Stimulated activated CD8-positive, alpha-beta memory T cell treated with anti-CD3 and anti-CD28 coated beads, Interleukin-15, amount 100 ng/mL, for 48 hours (primary cell): ENCODE measurements at regions not wholly inside any gene's neighbourhood (a gene's known extent, or its start where the extent isn't known, plus 50 kb on each side); places are given as distances from the start of the nearest gene placed in this dataset.

ENCODE experiments used
- DNase-seq, 2 donors: peaks; one replicate each; pipeline ENCODE4 v3.0.0-alpha.2; 2020; ENCODE audit warnings: low read depth in 2 of 2

DNA sequence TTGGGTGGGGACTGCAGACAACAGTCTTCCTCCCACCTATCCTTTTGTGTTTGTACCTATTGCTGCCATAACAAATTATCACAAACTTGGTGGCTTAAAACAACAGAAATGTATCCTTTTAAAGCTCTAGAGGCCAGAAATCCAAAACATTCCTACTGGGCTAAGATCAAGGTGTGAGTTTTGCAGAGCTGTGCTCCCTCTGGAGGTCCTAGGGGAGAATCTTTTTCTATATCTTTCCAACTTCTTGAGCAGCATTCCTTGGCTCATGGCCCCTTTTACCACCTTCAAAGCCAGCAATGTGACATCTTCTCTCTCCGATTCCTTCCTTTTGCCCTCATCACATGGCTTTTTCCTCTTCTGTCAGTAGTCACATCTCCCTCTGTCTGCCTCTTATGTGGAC lies 190.6 kb downstream of the TTC8 start:
- DNase-seq: no peak

DNA sequence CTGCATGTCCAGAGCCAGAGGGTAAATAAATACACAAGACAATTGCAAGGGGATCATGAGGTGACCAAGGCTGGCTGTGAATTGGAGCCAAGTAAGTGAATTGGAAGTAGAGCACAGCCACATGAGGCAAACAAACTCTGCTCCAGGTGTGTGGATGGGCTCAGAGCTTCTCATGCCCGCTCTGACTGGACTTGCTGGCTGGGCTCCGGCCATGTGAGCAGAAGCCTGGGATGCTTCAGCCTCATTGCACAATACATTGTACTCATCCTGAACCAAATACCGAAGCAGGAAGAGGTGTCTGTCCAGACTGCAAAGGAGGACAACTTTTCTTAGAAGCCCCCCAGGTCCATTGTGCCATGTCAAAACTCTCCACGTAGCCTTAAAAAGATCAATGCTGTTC lies 193.0 kb downstream of the TTC8 start:
- DNase-seq: no peak

DNA sequence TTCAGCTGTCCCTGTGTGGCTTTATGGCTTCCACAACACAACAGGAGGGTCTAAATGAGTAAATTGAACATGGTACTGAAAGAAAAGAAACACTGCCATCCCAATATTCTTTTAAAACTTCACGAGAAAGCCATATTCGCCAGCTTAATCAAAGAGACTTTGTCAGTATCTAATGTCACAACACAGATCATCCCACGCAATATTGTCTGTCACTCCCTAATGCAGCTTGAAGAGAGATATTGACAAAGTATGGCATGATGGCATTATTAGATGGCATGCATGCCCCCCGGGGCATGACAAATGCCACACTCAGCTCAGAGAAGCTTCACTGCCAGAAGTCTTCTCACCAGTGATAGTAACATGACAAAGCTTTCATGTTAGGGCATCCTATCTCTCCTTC lies 197.8 kb downstream of the TTC8 start:
- DNase-seq: no peak

DNA sequence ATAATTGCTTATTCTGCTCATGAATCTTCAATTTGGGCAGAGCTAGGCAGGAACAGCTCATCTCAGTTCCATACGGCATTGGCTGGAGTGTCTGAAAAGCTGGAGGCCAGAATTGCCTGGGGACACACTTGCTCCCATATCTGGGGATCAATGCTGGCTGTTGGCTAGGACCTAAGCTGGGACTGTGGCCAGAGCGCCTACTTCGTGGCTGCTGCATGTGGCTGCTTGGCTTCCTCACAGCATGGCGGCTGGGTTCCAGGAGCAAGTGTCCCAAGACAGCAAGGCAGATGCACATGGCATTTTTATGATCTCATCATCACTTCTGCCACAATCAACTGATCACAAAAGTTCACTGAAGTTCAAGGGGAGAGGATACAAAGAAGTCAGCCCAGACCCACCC lies 200.2 kb downstream of the TTC8 start:
- no peak for DNase-seq

DNA sequence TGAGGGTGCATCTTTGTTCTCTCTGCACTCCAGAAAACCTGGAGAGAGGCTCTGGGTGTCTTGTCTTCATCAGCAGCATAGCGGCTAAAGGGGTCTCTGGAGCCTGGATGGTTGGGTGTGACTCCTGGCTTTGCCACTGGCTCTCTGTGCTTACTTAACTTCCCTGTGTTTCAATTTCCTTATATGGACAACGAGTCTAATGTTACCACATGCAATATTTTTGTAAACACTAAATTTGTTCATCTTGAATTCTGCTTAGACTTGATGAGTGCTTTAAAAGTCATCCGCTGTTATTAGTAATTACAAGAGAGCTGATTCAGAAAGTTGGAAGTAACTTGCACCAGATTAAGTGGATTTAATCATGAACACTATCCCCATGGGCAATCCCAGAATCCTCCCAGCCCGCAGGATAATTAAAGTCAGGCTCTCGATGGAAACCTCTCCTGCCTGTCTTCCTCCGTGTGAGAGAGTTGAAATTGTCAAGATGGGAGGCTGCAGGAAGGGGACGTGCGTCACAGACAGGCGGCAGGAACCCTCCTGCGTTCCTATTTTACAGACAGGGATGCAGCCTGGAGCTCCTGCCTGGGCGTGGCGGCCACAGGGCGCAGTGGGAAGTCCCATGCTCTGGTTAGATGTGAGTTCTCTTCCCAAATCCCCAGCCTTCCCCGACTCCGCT lies 201.2 kb downstream of the TTC8 start:
- DNase-seq: no peak

DNA sequence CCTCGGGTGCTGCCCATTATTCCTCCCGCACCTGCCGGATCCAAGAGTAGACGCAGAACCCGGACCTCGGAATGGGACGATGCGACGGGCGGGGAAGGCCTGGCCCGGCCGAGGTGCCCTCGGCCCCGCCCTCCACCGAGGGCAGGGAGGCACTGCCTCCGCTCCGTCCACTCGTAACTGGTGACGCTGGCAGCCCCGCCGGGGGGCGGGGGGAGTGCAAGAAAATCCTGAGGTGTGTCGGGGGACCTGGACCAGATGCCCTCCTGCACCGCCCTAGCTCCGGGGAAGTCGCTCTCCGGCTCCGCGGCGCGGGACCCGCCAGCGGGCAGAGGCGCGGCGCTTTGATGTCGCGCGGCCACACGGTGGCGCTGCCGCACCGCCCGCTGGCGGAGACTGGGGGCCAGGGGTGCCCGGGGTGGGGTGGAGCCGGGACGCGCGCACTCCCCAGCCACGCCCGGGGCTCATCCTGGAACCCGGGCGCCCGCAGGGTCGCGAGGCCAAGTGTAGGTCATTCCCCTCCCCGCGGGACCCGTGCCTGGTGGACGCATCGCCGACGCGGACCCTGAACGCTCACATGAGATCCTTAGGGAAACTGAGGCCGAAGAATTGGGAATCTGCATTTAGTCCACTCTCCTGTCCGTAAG lies 202.8 kb downstream of the TTC8 start:
- DNase-seq: peak; percentile 43 to 48

DNA sequence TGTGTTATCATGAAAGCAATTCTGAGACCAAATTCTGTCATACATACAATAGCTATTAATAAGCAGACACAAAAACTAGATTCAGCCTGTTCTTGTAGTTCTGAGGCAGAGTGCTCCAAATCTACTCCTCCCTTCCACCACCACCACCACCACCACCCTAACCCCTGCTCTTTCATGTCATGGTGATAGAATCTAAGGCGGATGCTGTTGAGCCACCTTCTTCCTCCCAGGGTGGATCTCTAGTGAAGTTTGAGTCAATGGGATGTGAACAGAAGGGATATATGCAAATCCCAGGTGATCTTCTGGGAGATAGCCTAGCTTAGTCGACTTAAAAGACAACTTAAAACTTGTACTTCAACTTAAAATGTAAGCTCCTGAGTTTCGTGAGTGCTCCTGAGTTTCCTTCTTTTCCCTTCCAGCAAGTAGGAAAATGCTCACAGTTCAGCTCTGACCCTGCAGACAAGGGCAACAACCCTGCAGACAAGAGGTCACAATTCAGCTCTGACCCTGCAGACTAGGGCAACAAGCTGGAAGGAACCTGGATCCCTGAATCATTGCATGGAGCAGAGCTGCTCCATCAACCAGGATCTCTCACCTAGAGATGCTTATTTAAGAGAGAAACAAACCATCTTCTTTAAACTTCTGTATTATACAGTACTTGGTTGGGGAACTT lies 204.1 kb downstream of the TTC8 start:
- no peak for DNase-seq

DNA sequence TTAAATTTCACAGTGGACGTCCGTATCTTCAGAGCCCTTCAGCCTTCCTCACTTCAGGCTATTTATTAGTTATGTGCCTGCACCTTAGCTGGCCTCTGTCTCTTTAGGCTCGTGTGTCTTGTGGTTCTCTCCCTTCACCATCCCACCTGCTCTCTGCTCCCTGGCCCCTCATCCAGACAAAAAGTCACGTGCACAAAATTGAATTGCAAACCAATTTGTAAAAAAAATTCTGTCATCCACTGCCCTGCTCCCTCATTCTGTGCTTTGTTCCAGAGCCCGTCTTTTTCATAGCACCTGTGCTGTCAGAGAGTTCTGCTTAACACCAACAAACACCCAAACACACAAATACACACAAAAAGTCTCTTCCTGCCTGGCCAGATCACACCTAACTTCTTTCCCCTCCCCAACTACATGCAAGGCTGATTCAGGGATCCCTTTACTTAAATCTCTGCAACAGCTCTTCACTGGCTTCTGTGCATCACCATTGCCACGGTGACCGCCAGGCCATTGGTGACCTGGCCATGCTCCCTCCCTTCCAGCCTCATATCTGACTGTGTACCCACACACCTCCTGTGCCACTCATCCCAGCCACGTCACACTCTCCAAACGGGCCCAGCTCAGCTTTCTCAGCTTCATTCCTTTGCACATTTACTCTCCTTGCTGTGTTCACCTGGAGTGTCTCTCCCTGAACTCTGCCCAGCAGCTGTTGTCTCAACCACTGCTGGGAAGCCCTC lies 205.7 kb downstream of the TTC8 start:
- no peak for DNase-seq

DNA sequence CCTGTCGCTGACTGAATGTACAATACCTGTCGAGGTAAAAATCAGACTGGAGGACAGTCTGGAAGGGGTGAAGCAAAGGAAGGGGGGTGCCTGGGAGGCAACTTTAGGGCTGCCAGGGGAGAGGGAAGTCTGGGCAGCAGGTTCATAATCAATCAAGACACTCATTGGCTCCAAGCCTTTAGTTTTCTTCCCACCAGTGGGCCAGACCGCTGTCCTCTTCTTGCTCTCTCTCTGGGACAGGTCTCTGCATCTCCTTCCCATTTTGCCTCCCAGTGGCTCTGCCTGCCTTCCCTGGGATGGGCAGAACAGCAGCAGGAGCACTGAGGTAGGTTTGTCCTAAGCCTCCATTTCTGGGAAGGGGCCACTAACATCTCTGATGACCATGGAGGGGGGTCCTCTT lies 206.5 kb downstream of the TTC8 start:
- DNase-seq: no peak

DNA sequence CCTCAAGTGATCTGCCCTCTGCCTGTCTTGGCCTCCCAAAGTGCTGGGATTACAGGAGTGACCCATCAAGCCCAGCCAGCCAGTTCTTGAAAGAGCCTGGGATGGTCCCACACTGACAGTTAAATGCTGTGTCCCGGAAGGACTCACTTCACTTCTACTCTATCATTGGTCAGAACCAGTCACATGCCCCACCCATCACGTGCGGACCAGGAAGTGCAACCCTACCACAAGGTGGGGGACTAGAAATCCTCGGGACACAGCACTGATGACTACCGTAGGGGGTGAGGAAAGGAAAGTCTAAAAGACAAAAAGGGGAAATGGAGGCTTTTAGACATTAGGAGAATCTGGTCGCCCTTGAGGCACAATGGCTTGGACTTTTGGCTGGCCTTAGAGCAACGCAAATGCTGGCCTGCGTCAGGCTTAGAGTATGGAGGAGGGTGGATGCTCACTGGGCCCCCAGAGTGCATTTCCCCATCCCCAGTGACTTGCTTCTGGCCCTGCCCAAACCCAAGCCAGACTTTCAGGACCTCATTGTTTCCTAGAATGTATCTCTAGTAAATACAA lies 207.7 kb downstream of the TTC8 start:
- DNase-seq: no peak

DNA sequence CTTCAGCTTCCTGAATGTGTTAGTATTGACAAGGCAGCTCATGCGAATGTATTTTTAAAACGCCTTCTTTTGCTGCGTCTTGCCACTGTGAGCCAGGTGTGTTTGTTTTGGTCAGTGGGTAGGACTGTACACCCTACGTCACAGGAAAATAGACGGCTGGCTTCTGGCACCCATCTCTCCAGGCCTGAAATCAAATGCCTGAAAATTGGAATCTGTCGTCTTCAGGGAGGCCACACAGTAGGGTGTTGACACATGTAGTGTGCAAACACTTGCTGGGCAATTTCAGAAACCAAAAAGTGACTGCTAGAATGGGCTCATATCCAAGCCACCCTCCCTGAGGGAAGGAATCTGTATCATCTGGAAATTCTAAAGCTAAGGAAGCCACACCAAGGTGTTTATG lies 209.3 kb downstream of the TTC8 start:
- no peak for DNase-seq

DNA sequence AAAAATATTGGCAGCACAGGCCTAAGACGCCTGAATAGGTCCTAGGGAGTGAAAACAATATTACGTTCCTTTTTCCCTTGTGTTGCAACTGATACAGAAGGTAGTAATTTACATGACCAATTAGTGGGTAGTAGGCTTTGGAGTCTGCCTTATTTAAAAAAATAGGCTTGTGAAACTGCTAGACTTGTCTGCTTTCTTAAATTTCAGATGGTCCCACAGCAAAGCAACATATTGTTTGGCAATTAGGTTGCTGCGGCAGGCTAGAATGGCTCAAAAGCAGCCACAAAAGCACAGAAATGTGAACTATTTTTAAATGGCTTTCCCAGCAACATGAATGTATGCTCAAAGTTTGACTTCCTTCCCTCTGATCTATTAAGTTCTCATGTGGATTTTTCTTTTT lies 211.9 kb downstream of the TTC8 start:
- DNase-seq: no peak

DNA sequence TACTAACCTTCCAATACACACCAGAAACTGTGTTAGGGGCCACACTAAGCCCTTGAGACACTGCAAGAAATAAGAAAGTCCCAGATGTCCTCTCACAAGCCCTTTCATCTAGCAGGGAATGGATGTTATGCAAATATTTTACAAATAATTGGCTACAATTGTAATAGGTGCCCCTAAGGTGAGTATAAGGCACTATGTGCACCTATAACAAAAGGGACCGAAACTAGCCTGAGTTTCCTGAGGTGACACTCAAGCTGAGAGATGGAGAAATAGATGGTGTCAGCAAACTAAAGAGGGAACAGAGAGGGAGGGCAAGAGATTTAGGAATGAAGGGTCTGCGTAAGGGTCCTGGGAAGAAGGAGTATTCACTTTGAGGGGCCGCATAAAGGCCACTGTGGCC lies 212.6 kb downstream of the TTC8 start:
- no peak for DNase-seq

DNA sequence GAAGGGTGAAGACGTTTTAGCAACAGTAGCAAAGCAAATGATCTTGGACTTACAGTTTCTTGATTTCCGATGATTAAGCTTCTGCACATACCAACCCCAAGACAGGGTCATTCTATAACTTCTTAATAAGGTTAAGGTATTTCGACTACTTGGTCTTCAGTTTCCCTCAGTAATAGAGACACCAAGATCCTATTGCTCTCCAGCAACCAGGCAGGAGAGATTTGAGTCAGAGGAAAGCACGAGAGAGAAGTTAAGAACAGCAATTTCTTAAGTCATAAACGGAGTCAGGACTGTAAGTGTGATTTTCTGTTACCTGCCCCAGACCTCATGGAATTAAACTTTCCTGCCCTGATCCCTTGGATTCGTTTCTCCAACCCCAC lies 215.6 kb downstream of the TTC8 start:
- DNase-seq: no peak

DNA sequence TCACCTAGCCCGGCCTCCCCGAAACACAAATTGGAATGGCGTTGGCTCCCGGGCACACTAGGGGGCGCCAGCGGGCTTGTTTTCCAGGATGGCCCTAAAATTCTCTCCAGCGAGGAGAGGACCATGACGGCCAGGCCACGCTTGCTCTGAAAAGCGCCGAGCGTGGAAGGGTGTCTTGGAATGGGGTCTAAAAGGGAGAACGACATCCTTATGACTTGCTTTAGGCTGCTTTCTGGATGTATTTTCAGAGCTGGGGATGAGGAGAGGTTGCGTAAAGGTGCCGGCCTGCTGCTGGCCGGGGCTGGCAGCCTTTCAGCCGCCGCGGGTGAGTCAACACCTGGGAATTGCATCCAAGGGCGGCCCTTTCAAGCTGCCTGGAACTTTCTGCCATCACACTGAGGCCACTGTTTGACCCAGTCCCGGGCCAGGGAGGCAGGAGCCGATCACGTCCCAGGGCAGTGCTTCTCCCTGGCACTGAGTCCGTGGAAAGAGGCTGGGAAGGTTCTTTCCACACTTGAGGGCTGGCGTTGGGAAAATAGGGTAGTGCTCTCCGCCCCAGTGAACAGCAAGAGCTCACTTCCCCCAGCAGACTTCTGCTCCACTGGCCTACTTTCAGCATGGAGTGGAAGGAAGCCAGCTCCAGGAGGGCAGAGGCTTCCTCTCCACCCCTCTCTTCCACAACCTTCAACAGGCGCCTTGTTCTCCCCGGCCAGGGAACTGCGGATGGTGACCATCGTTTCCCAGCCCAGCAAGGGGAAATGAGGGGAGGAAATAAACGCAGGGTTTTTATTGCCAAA lies 216.2 kb downstream of the TTC8 start:
- peak; percentile 62 to 67 for DNase-seq

DNA sequence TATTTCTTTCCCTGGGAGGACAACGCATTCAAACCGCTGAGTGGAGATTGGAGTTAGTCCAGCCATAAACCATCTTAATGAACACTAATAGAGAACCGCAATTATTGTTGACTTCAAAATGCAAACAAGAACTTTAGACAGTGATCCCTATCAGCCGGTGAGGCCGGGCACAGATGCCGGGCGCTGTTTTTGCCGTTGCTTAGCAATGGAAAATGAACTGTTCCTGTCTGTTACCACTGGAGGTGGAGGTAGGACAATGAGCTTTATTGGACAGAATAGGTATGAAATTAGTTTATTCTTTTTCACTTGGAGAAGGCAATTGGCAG lies 216.8 kb downstream of the TTC8 start:
- no peak for DNase-seq

DNA sequence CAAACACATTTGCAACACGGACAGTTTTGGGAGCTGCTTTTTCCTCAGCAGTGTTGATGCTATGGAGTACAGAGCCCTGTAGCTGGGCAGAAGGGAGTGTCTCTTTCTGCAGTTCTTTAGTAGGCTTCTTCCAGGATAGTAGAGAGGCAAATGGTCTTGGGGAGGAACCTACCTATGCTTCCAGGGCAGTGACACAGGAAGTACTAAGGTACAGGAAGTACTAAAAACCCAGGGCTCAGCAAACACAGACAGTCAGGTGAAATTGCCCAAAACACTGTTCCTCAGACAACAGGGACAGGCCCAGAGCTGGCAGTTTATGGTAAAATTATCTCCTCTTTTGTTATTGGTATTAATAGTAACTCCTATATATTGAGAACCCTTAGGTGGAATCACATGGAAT lies 217.6 kb downstream of the TTC8 start:
- DNase-seq: no peak

DNA sequence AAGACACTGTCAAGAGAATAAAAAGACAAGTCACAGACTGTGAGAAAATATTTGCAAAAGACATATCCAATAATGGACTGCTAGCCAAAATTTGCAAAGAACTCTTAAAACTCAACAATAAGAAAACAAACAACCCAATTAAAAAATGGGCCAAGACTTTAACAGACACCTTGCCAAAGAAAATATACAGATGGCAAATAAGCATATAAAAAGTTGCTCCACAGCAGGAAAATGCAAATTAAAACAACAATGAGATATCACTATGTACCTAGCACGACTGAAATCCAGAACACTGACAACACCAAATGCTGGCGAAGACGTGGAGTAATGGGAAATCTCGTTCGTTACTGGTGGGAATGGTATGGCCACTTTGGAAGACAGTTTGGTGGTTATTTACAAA lies 228.9 kb downstream of the TTC8 start:
- DNase-seq: no peak

DNA sequence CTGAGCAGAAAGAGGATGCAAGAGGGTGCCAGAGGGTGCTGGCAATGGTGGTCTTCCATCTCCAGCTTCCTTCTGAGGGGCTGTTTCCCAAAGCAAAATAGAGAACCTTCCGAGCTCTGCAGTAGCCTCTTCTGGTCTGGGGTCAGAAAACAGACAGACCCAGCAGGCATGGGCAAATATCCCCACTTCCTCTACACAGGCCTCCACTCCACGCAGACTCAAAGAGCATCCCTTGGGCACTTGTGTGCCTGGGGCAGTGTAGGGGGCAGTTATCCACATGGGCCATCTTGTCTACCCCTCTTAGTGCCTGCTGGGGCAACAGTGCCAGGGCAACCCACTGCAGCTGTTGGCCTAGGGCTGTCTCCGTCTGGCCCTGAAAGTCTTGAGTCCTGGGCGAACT lies 231.9 kb downstream of the TTC8 start:
- no peak for DNase-seq

DNA sequence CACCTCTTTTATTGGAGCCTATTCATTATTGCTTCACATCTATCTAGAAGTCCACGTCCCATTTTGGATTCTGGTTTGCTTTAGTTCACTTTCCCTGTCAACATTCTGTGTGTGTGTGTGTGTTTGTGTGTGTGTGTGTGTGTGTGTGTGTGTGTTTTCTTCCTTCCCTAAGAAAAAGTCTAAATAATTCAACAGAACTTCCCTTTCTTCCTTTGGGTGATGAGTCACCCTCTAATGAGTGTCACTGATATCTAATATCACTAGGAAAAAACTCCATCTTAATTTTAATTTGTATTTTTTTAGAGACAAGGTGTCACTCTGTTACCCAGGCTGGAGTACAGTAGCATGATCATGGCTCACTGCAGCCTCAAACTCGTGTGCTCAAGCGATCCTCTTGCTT lies 234.2 kb downstream of the TTC8 start:
- DNase-seq: no peak

DNA sequence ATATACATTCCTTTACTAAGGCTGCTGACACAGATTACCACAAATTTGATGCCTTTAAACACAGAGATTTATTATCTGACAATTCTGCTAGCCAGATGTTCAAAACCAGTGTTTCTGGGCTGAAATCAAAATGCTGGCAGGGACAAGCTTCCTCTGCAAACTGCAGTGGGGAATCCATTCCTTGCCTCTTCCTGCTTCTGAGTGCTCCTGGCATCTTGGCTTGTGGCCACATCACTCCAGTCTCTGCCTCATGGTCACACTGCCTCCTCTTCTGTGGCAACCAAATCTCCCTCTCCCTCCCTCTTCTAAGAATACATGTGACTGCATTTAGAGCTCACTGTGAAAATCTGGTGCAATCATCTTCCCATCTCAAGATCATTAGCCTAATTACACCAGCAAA lies 235.7 kb downstream of the TTC8 start:
- DNase-seq: no peak

DNA sequence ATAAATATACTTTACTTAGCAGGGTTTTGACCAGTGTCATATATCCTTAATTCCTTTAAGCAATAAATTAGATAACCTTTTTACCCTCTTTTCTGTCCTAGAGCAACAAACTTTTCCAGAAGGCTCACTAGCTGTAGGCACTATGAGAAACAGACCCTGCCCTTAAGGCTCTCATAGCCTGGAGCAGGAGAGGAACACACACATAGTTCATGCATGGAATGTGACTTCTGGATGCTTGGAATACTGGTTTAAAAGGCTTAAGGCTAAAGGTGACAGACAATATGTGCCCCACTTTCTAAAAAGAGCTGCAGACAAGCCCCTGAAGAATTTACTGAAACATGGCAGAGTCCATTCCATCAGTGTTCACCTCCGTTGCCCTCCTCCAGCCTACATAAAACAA lies 237.2 kb downstream of the TTC8 start:
- DNase-seq: no peak
